ENCODE measurements at regions not wholly inside any gene's neighbourhood (a gene's known extent, or its start where the extent isn't known, plus 50 kb on each side); places are given as distances from the start of the nearest gene placed in this dataset.

- H4K8ac ChIP-seq (replicated peaks; ENCODE audit: insufficient read length, low read depth, low read length): no peak overlapping the region
- no peaks in the 10 kb centered on the region for H3K27me3 Mint-ChIP-seq (ENCODE audit: low read depth)
- no peak overlapping the region for H3K4me2 ChIP-seq (ENCODE audit: insufficient read depth, insufficient read length, low read length)
- H2BK5ac ChIP-seq (ENCODE audit: insufficient read length, low read length): no peak overlapping the region
- H3K4me1 Mint-ChIP-seq: no peaks in the 10 kb centered on the region
- no peak overlapping the region for H3K4ac ChIP-seq (ENCODE audit: low read depth, low read length)
- no peaks in the 10 kb centered on the region for H3K79me2 ChIP-seq (ENCODE audit: insufficient read depth, low read length)
- no peaks in the 10 kb centered on the region for H4K20me1 ChIP-seq (ENCODE audit: control insufficient read depth, insufficient read depth, insufficient read length)
- no peak overlapping the region for H4K5ac ChIP-seq (ENCODE audit: insufficient read length, low read depth, low read length)
- no peaks in the 10 kb centered on the region for H3K4me1 ChIP-seq (ENCODE audit: insufficient read depth, low read length)
- no peak overlapping the region for H4K91ac ChIP-seq (ENCODE audit: insufficient read length, low read depth, low read length)
- no peak overlapping the region for H3K14ac ChIP-seq (ENCODE audit: insufficient read depth, low read length)
- H3K9me3 ChIP-seq (ENCODE audit: control insufficient read depth, low read depth, low read length): peaks cover 10% of the 10 kb centered on the region
- H3K4me3 Mint-ChIP-seq: no peak overlapping the region
- H2BK20ac ChIP-seq (ENCODE audit: low read depth, low read length, poor library complexity, severe bottlenecking): no peak overlapping the region
- no peak overlapping the region for H3K23ac ChIP-seq (ENCODE audit: insufficient read length, low read depth, low read length)
- no peak for DNase-seq
- H3K9me3 Mint-ChIP-seq: peaks cover 11 to 20% of the 10 kb centered on the region in 2 experiments; a peak in 4 of 5 replicates
- H3K56ac ChIP-seq (ENCODE audit: insufficient read length, low read depth, low read length): no peak overlapping the region
- H3K9ac ChIP-seq (ENCODE audit: extremely low read depth, insufficient read length, low read length): no peak overlapping the region
- H3K27ac ChIP-seq (ENCODE audit: insufficient read length, low read depth, low read length): no peak overlapping the region
- H3K79me1 ChIP-seq (ENCODE audit: insufficient read depth, low read depth, low read length, poor library complexity, severe bottlenecking): no peaks in the 10 kb centered on the region
- H2AK5ac ChIP-seq (ENCODE audit: insufficient read length, low read length): no peak overlapping the region
- H3K27me3 ChIP-seq (ENCODE audit: insufficient read depth, low read length): no peaks in the 10 kb centered on the region
- no peak overlapping the region for H2BK12ac ChIP-seq (ENCODE audit: insufficient read length, low read depth, low read length)
- H3T11ph ChIP-seq (ENCODE audit: low read length): no peak overlapping the region
- no peak overlapping the region for H3K18ac ChIP-seq (ENCODE audit: insufficient read length, low read depth, low read length)
- H3K36me3 Mint-ChIP-seq (ENCODE audit: insufficient read depth in 1 of 3, low read depth in 3 of 3): no peaks in the 10 kb centered on the region; a peak in 1 of 7 replicates
- WGBS (ENCODE audit: extremely low coverage, insufficient read length, low lambda C conversion rate): no CpG with 5 or more reads among the region's 5 CpGs
- no peak for TF ChIP-seq CTCF (conservative IDR thresholded peaks at IDR 0.05)
- no peak overlapping the region for H3K27ac Mint-ChIP-seq
- no peak overlapping the region for H2BK120ac ChIP-seq (ENCODE audit: low read depth, low read length, poor library complexity, severe bottlenecking)
- H2BK15ac ChIP-seq (ENCODE audit: low read depth, low read length): no peak overlapping the region
- no peak overlapping the region for H2AFZ ChIP-seq (ENCODE audit: low read length)
- no peaks in the 10 kb centered on the region for H3K23me2 ChIP-seq (ENCODE audit: insufficient read length, low read depth, low read length, poor library complexity, severe bottlenecking)
Observed at GRCh38 chr12:126064028-126064427, 998.8 kb downstream of the AACS start.

All from H9 (cell line).